HCT116 (cell line): ENCODE measurements at regions not wholly inside any gene's neighbourhood (a gene's known extent, or its start where the extent isn't known, plus 50 kb on each side); places are given as distances from the start of the nearest gene placed in this dataset.

Experiments
- ATAC-seq: fragments of 200-7000 bp; cut with Tn5 transposase; 2 replicates; pipeline ENCODE4 v1.9.1; 2020; ENCODE audit warnings: mild to moderate bottlenecking, moderate library complexity
- BruUV-seq: library from RNA; stranded (reverse); fragments of 400-500 nt; replicated peaks from 2 replicates; lab custom pipeline; 2021; lab: Mats Ljungman, UMichigan
- CTCF ChIA-PET: fragments of 300-600 bp; sonication (Branson Sonifier 250); formaldehyde crosslinking; loops from one replicate; lab custom pipeline; 2021; ENCODE audit warnings: antibody characterized with exemption; lab: Charles Lee
- POLR2A ChIA-PET: fragments of 300-600, 350-600 bp; sonication (Branson Sonifier 250); formaldehyde crosslinking; loops from one replicate; lab custom pipeline; 2021; ENCODE audit warnings: antibody characterized with exemption; lab: Charles Lee
- RAD21 ChIA-PET, 2 experiments: fragments of 300-600 bp; sonication (Branson Sonifier 250); formaldehyde crosslinking; loops; one replicate each; lab custom pipeline; 2023; ENCODE audit warnings: low total read pairs in 2 of 2; ENCODE audit not compliant: uncharacterized antibody in 2 of 2, unreplicated experiment in 2 of 2, low non-redundant PET in 1 of 2; lab: Charles Lee
- DNase-seq: peaks from one replicate; pipeline ENCODE4 v3.0.0-alpha.2; 2010; ENCODE audit warnings: low read depth, low spot score
- H2AFZ ChIP-seq: fragments of 200-600 bp; shearing (Covaris generic), sonication (generic); 2 replicates; pipeline ENCODE4 v1.6.1; 2017; ENCODE audit warnings: low read depth, mixed run types, mixed read lengths, antibody characterized with exemption, low read length; ENCODE audit not compliant: poor library complexity, severe bottlenecking
- H3K27ac ChIP-seq: 2 replicates; pipeline ENCODE4 v1.5.1; 2012; ENCODE audit warnings: low read depth, low read length
- H3K27me3 ChIP-seq: fragments of 200-600 bp; sonication (generic); 2 replicates; pipeline ENCODE4 v1.6.1; 2016; ENCODE audit warnings: mixed run types, low read length, mixed read lengths; ENCODE audit not compliant: insufficient read depth
- H3K36me3 ChIP-seq, 2 experiments: fragments of 200-500 bp in 1 of 2; fragments of 200-600 bp in 1 of 2; sonication (Bioruptor generic) in 1 of 2; sonication (generic) in 1 of 2; 2 replicates each; pipeline versions ENCODE4 v1.5.1 to v1.6.1; 2014 to 2016; ENCODE audit warnings: low read length in 2 of 2, inconsistent platforms in 1 of 2, mixed read lengths in 1 of 2, mixed run types in 1 of 2; ENCODE audit not compliant: insufficient read depth in 2 of 2, control insufficient read depth in 1 of 2
- H3K4me1 ChIP-seq, 2 experiments: fragments of 200-600 bp in 1 of 2; sonication (generic) in 1 of 2; 2 replicates each; pipeline versions ENCODE4 v1.5.1 to v1.6.1; 2012 to 2017; ENCODE audit warnings: low read length in 2 of 2, inconsistent platforms in 1 of 2, mild to moderate bottlenecking in 1 of 2, mixed read lengths in 1 of 2, mixed run types in 1 of 2, moderate library complexity in 1 of 2; ENCODE audit not compliant: insufficient read depth in 2 of 2, control insufficient read depth in 1 of 2
- H3K4me2 ChIP-seq: fragments of 200-600 bp; sonication (generic); 2 replicates; pipeline ENCODE4 v1.6.1; 2017; ENCODE audit warnings: mixed run types, low read length, mixed read lengths
- H3K4me3 ChIP-seq, 2 experiments: fragments of 200-600 bp in 1 of 2; sonication (generic) in 1 of 2; replicated peaks in 1 of 2; 2 replicates each; pipeline ENCODE4 v1.5.1; 2011 to 2016; ENCODE audit warnings: low read length in 2 of 2, control low read depth in 1 of 2, low read depth in 1 of 2, mild to moderate bottlenecking in 1 of 2, mixed read lengths in 1 of 2, mixed run types in 1 of 2
- H3K79me2 ChIP-seq: fragments of 200-600 bp; sonication (generic); 2 replicates; pipeline ENCODE4 v1.6.1; 2017; ENCODE audit warnings: mild to moderate bottlenecking, mixed run types, low read length, moderate library complexity, mixed read lengths; ENCODE audit not compliant: insufficient read depth
- H3K9ac ChIP-seq: fragments of 200-600 bp; sonication (generic); 2 replicates; pipeline ENCODE4 v1.6.1; 2016; ENCODE audit warnings: low read length, mixed read lengths
- H3K9me2 ChIP-seq: fragments of 200-600 bp; sonication (generic), shearing (Covaris generic); 2 replicates; pipeline ENCODE4 v1.6.1; 2017; ENCODE audit warnings: mixed run types, mild to moderate bottlenecking, moderate library complexity; ENCODE audit not compliant: insufficient read depth
- H3K9me3 ChIP-seq, 2 experiments: fragments of 200-500 bp in 1 of 2; fragments of 200-600 bp in 1 of 2; sonication (Bioruptor generic) in 1 of 2; sonication (generic) in 1 of 2; 2 replicates each; pipeline ENCODE4 v1.6.1; 2014 to 2017; ENCODE audit warnings: low read length in 2 of 2, mixed read lengths in 2 of 2, inconsistent platforms in 1 of 2, low read depth in 1 of 2, mild to moderate bottlenecking in 1 of 2, mixed run types in 1 of 2, moderate library complexity in 1 of 2; ENCODE audit not compliant: control insufficient read depth in 1 of 2, insufficient read depth in 1 of 2
- H4K20me1 ChIP-seq: fragments of 200-600 bp; sonication (generic), shearing (Covaris generic); 2 replicates; pipeline ENCODE4 v1.6.1; 2017; ENCODE audit warnings: mixed run types, mild to moderate bottlenecking, moderate library complexity; ENCODE audit not compliant: insufficient read depth
- CEBPB ChIP-seq: IDR thresholded peaks from 2 replicates; pipeline ENCODE4 v1.6.1; 2012; ENCODE audit warnings: low read depth
- ELF1 ChIP-seq: IDR thresholded peaks from 2 replicates; pipeline ENCODE4 v1.6.1; 2012; ENCODE audit warnings: low read depth, borderline replicate concordance
- POLR2A ChIP-seq: IDR thresholded peaks from 2 replicates; pipeline ENCODE4 v1.7.0; 2011; ENCODE audit warnings: borderline replicate concordance; ENCODE audit not compliant: insufficient read depth, insufficient read length; ENCODE audit errors: extremely low read depth
- POLR2AphosphoS5 ChIP-seq: IDR thresholded peaks from 2 replicates; pipeline ENCODE4 v1.6.1; 2011; ENCODE audit warnings: mild to moderate bottlenecking, low read depth, low read length, moderate library complexity
- SRF ChIP-seq: IDR thresholded peaks from 2 replicates; pipeline ENCODE4 v1.6.1; 2012; ENCODE audit warnings: low read depth
- TCF7L2 ChIP-seq: IDR thresholded peaks from 2 replicates; pipeline ENCODE4 v1.7.0; 2011; ENCODE audit warnings: borderline replicate concordance, inconsistent platforms; ENCODE audit not compliant: insufficient read depth, insufficient read length; ENCODE audit errors: extremely low read depth
- YY1 ChIP-seq: IDR thresholded peaks from 2 replicates; pipeline ENCODE4 v1.6.1; 2011; ENCODE audit warnings: low read length, low read depth, moderate library complexity, mild to moderate bottlenecking; ENCODE audit not compliant: insufficient replicate concordance; ENCODE audit errors: extremely low read depth
- ZFX ChIP-seq: fragments of 450-650 bp; IDR thresholded peaks from 2 replicates; pipeline ENCODE4 v1.6.1; 2017
- ZNF274 ChIP-seq: fragments of 200-500 bp; sonication (Bioruptor generic); IDR thresholded peaks from 2 replicates; pipeline ENCODE4 v1.6.1; 2014; ENCODE audit warnings: mild to moderate bottlenecking, low read depth, low read length, inconsistent platforms
- intact Hi-C: fragments of 100-400 bp; cut with micrococcal nuclease; formaldehyde crosslinking; loops from 2 replicates; pipeline ENCODE4 v1.10.0; 2022
- TF ChIP-seq, protein P1 (sequence below): IDR thresholded peaks from 2 replicates; pipeline ENCODE4 v1.6.1; 2012
- TF ChIP-seq, protein P2 (sequence below), 3 experiments: fragments of 200-600 bp in 1 of 3; sonication (generic) in 1 of 3; IDR thresholded peaks in 2 of 3; conservative IDR thresholded peaks in 1 of 3; 2 replicates each; pipeline ENCODE4 v1.5.1; 2012 to 2017; ENCODE audit warnings: low read depth in 2 of 3, low read length in 2 of 3, antibody characterized with exemption in 1 of 3, borderline replicate concordance in 1 of 3, control low read depth in 1 of 3, mild to moderate bottlenecking in 1 of 3, mixed read lengths in 1 of 3, mixed run types in 1 of 3, moderate library complexity in 1 of 3; ENCODE audit not compliant: insufficient read depth in 1 of 3

DNA sequence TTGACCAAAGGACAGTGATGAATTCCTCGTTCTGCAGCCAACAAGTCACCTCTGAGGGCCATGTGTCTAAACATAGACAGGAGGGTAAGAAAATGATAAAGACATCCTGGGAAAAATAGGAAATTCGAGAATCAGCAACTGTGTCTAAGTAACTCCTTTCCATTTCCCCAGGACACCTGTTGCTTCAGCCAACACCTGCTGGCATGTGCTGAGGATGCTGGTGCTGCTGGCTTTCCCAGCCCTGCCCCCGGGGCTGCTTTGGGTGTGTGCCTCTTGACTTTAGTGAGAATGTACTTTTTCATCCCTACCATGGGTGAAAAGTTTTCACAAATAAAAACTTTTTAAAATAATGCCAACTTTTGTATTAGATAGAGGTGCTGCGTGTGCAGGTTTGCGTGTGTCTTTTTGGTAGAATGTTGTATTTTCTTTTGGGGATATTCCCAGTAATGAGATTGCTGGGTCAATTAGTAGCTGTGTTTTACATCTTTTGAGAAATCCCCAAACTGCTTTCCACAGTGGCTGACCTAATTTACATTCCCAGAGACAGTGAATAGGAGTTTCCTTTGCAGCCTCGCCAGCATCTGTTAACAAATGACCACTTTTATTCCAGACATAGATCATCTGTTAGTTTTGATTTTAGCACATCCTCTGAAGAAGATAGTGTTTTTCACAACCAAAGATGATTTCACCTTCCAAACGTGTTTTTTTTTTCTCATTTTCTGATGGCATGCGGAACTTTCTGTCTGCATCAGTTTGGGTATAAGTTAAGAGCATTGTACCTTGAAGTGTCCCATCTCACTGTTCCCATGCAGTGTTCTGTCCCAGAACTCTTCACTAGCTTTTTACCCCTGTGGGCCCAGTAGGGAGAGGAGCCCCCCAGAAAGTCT is 104.2 kb upstream of the ACBD5 start:
- no peak overlapping the region for H3K4me2 ChIP-seq
- intact Hi-C loops, result no loop called here
- no peak for TF ChIP-seq POLR2AphosphoS5
- TF ChIP-seq ZFX, result no peak
- TF ChIP-seq, protein P1, sequence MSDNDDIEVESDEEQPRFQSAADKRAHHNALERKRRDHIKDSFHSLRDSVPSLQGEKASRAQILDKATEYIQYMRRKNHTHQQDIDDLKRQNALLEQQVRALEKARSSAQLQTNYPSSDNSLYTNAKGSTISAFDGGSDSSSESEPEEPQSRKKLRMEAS, result no peak
- TF ChIP-seq CEBPB, result no peak
- TF ChIP-seq ELF1, result no peak
- no peak for TF ChIP-seq TCF7L2
- TF ChIP-seq POLR2A, result no peak
- TF ChIP-seq, protein P2, sequence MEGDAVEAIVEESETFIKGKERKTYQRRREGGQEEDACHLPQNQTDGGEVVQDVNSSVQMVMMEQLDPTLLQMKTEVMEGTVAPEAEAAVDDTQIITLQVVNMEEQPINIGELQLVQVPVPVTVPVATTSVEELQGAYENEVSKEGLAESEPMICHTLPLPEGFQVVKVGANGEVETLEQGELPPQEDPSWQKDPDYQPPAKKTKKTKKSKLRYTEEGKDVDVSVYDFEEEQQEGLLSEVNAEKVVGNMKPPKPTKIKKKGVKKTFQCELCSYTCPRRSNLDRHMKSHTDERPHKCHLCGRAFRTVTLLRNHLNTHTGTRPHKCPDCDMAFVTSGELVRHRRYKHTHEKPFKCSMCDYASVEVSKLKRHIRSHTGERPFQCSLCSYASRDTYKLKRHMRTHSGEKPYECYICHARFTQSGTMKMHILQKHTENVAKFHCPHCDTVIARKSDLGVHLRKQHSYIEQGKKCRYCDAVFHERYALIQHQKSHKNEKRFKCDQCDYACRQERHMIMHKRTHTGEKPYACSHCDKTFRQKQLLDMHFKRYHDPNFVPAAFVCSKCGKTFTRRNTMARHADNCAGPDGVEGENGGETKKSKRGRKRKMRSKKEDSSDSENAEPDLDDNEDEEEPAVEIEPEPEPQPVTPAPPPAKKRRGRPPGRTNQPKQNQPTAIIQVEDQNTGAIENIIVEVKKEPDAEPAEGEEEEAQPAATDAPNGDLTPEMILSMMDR (IDR thresholded peaks at IDR 0.05 in 2 of 3, conservative IDR thresholded peaks at IDR 0.05 in 1 of 3; ENCODE audit: borderline replicate concordance in 1 of 3, insufficient read depth in 1 of 3, low read depth in 2 of 3, low read length in 2 of 3), result no peak
- TF ChIP-seq ZNF274, result no peak
- no peak for TF ChIP-seq SRF
- TF ChIP-seq YY1, result no peak
- TF ChIP-seq, all 23 proteins: peak for 0
- RAD21 ChIA-PET, result no interaction called here
- DNase-seq, result no peak
- no peaks in the 10 kb centered on the region for H3K79me2 ChIP-seq
- no peaks in the 10 kb centered on the region for H3K9me3 ChIP-seq
- no peaks in the 10 kb centered on the region for H3K9me2 ChIP-seq
- no TSS peak for BruUV-seq
- H3K4me3 ChIP-seq, result no peak overlapping the region
- H2AFZ ChIP-seq, result no peak overlapping the region
- H4K20me1 ChIP-seq, result no peaks in the 10 kb centered on the region
- no peak overlapping the region for H3K27ac ChIP-seq
- POLR2A ChIA-PET, result no interaction called here
- peaks cover 8% of the 10 kb centered on the region; the same call in 1 of the 2 replicates for H3K27me3 ChIP-seq
- CTCF ChIA-PET, result interaction anchor here (1.1 kb wide), 1 partner anchor 19 kb away, joined by 3 read pairs; no protein-coding TSS in a partner anchor
- H3K36me3 ChIP-seq, result no peaks in the 10 kb centered on the region
- H3K9ac ChIP-seq, result no peak overlapping the region
- no peaks in the 10 kb centered on the region for H3K4me1 ChIP-seq
- no peak for ATAC-seq
